HEK293 (cell line): ENCODE measurements at regions not wholly inside any gene's neighbourhood (a gene's known extent, or its start where the extent isn't known, plus 50 kb on each side); places are given as distances from the start of the nearest gene placed in this dataset.
A peak's percentile ranks its signal among the peaks of the same experiment; 100 is the strongest.

ENCODE experiments used
- CTCF ChIA-PET: fragments of 350-600 bp; formaldehyde crosslinking; extraction: SDS; loops from one replicate; lab custom pipeline; 2021; ENCODE audit warnings: antibody characterized with exemption; lab: Yijun Ruan, JAX
- POLR2A ChIA-PET: fragments of 300-600 bp; formaldehyde crosslinking; extraction: SDS; loops from one replicate; lab custom pipeline; 2020; ENCODE audit warnings: antibody characterized with exemption, inconsistent platforms; lab: Yijun Ruan, JAX
- H3K27ac ChIP-seq: fragments of 200-500 bp; sonication (Bioruptor generic); 2 replicates; pipeline ENCODE4 v1.5.1; 2014; ENCODE audit warnings: low read depth, low read length, control low read depth, inconsistent platforms; ENCODE audit errors: extremely low read depth
- H3K36me3 ChIP-seq, 2 experiments: fragments of 200-500 bp in 1 of 2; sonication (Bioruptor generic) in 1 of 2; 1 replicate in 1 of 2; 2 replicates in 1 of 2; pipeline ENCODE4 v1.5.1; 2014 to 2017; ENCODE audit warnings: inconsistent platforms in 2 of 2, low read length in 2 of 2; ENCODE audit not compliant: control insufficient read depth in 2 of 2, insufficient read depth in 1 of 2
- H3K4me1 ChIP-seq: fragments of 200-500 bp; sonication (Bioruptor generic); 2 replicates; pipeline ENCODE4 v1.5.1; 2014; ENCODE audit warnings: mild to moderate bottlenecking, low read length, inconsistent platforms; ENCODE audit not compliant: control insufficient read depth, insufficient read depth
- H3K4me3 ChIP-seq: 2 replicates; pipeline ENCODE4 v1.5.1; 2011; ENCODE audit warnings: low read depth, mild to moderate bottlenecking, control low read depth, low read length, moderate library complexity
- H3K9me3 ChIP-seq: fragments of 200-500 bp; sonication (Bioruptor generic); 2 replicates; pipeline ENCODE4 v1.5.1; 2014; ENCODE audit warnings: low read depth, low read length, inconsistent platforms; ENCODE audit not compliant: control insufficient read depth, insufficient read depth
- HOXA7 ChIP-seq: sonication (generic); formaldehyde crosslinking; IDR thresholded peaks from 2 replicates; pipeline ENCODE4 v1.8.1; 2022; ENCODE audit warnings: missing genetic modification reagents, borderline replicate concordance
- KLF9 ChIP-seq: fragments of 450-650 bp; formaldehyde crosslinking; IDR thresholded peaks from 2 replicates; pipeline ENCODE4 v1.5.1; 2016; ENCODE audit warnings: missing biosample characterization, missing genetic modification characterization, low read depth
- SP2 ChIP-seq: fragments of 450-650 bp; formaldehyde crosslinking; IDR thresholded peaks from 2 replicates; pipeline ENCODE4 v1.5.1; 2016; ENCODE audit warnings: missing biosample characterization, missing genetic modification characterization
- WT1 ChIP-seq: fragments of 450-650 bp; formaldehyde crosslinking; IDR thresholded peaks from 2 replicates; pipeline ENCODE4 v1.5.1; 2016; ENCODE audit warnings: missing biosample characterization, missing genetic modification characterization
- ZFP3 ChIP-seq: fragments of 450-650 bp; formaldehyde crosslinking; IDR thresholded peaks from 2 replicates; pipeline ENCODE4 v1.5.1; 2016; ENCODE audit warnings: low read depth, missing biosample characterization, missing genetic modification characterization
- ZNF2 ChIP-seq: fragments of 450-650 bp; formaldehyde crosslinking; IDR thresholded peaks from 2 replicates; pipeline ENCODE4 v1.5.1; 2016; ENCODE audit warnings: missing biosample characterization, missing genetic modification characterization
- ZNF341 ChIP-seq: fragments of 450-650 bp; formaldehyde crosslinking; IDR thresholded peaks from 2 replicates; pipeline ENCODE4; 2016; ENCODE audit warnings: low read depth, missing biosample characterization, missing genetic modification characterization
- ZNF473 ChIP-seq: fragments of 450-650 bp; formaldehyde crosslinking; IDR thresholded peaks from 2 replicates; pipeline ENCODE4 v1.5.1; 2017; ENCODE audit warnings: missing biosample characterization, missing genetic modification characterization
- ZNF514 ChIP-seq: fragments of 450-650 bp; formaldehyde crosslinking; IDR thresholded peaks from 2 replicates; pipeline ENCODE4 v1.5.1; 2016; ENCODE audit warnings: missing biosample characterization, missing genetic modification characterization
- ZNF596 ChIP-seq: fragments of 450-650 bp; IDR thresholded peaks from 2 replicates; pipeline ENCODE4 v1.5.0; 2018; ENCODE audit warnings: missing biosample characterization, mild to moderate bottlenecking, missing genetic modification characterization, moderate library complexity
- ZNF658 ChIP-seq: fragments of 450-650 bp; formaldehyde crosslinking; IDR thresholded peaks from 2 replicates; pipeline ENCODE4; 2016; ENCODE audit warnings: missing biosample characterization, missing genetic modification characterization
- ZNF777 ChIP-seq: fragments of 450-650 bp; formaldehyde crosslinking; IDR thresholded peaks from 2 replicates; pipeline ENCODE4 v1.5.1; 2017; ENCODE audit warnings: missing biosample characterization, missing genetic modification characterization, borderline replicate concordance
- TF ChIP-seq, protein P1 (sequence below): fragments of 450-650 bp; formaldehyde crosslinking; IDR thresholded peaks from 2 replicates; pipeline ENCODE4 v1.5.1; 2016; ENCODE audit warnings: missing biosample characterization, missing genetic modification characterization
- TF ChIP-seq, protein P2 (sequence below): fragments of 450-650 bp; formaldehyde crosslinking; IDR thresholded peaks from 2 replicates; pipeline ENCODE4 v1.5.1; 2016; ENCODE audit warnings: missing biosample characterization, missing genetic modification characterization
- TF ChIP-seq, protein P3 (sequence below): fragments of 450-650 bp; formaldehyde crosslinking; IDR thresholded peaks from 2 replicates; pipeline ENCODE4 v1.5.1; 2016; ENCODE audit warnings: missing biosample characterization, missing genetic modification characterization

GRCh38 chr16:79717333-79718137 is 117.0 kb upstream of the MAF start:
- Histone ChIP-seq H3K4me1 (peaks cover 18% of the 10 kb centered on the region), H3K36me3 (no peaks in the 10 kb centered on the region), H3K4me3 (no peak overlapping the region), H3K9me3 (no peaks in the 10 kb centered on the region), H3K27ac (peak overlapping the region; percentile 1; the same call in 1 of the 2 replicates)
- ChIA-PET CTCF (interaction anchor here (0.6 to 0.7 kb wide), 2 partner anchors 10 to 29 kb away, joined by 3 to 4 read pairs; no protein-coding TSS in a partner anchor), POLR2A (interaction anchor here (0.5 kb wide), 1 partner anchor 80 kb away, joined by 3 read pairs; no protein-coding TSS in a partner anchor)
- TF ChIP-seq HOXA7 (CRISPR knock-in tag) (no peak), ZNF658 (tag by site-specific recombination) (no peak), ZNF2 (no peak), ZFP3 (tag by site-specific recombination) (no peak), ZNF777 (tag by site-specific recombination) (no peak), WT1 (tag by site-specific recombination) (no peak), SP2 (tag by site-specific recombination) (no peak), ZNF473 (tag by site-specific recombination) (no peak), KLF9 (tag by site-specific recombination) (no peak), ZNF514 (tag by site-specific recombination) (no peak)
- TF ChIP-seq, protein P1, sequence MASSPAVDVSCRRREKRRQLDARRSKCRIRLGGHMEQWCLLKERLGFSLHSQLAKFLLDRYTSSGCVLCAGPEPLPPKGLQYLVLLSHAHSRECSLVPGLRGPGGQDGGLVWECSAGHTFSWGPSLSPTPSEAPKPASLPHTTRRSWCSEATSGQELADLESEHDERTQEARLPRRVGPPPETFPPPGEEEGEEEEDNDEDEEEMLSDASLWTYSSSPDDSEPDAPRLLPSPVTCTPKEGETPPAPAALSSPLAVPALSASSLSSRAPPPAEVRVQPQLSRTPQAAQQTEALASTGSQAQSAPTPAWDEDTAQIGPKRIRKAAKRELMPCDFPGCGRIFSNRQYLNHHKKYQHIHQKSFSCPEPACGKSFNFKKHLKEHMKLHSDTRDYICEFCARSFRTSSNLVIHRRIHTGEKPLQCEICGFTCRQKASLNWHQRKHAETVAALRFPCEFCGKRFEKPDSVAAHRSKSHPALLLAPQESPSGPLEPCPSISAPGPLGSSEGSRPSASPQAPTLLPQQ, result no peak

- peaks cover 18% of the 10 kb centered on the region for H3K4me1 ChIP-seq
- POLR2A ChIA-PET, result no interaction called here
- no peak overlapping the region for H3K4me3 ChIP-seq
- CTCF ChIA-PET, result interaction anchor here (0.6 to 0.7 kb wide), 3 partner anchors 19 to 751 kb away, joined by 3 to 6 read pairs (median 4); no protein-coding TSS in a partner anchor
- H3K36me3 ChIP-seq, result no peaks in the 10 kb centered on the region
- H3K9me3 ChIP-seq, result no peaks in the 10 kb centered on the region
- TF ChIP-seq, protein P2, sequence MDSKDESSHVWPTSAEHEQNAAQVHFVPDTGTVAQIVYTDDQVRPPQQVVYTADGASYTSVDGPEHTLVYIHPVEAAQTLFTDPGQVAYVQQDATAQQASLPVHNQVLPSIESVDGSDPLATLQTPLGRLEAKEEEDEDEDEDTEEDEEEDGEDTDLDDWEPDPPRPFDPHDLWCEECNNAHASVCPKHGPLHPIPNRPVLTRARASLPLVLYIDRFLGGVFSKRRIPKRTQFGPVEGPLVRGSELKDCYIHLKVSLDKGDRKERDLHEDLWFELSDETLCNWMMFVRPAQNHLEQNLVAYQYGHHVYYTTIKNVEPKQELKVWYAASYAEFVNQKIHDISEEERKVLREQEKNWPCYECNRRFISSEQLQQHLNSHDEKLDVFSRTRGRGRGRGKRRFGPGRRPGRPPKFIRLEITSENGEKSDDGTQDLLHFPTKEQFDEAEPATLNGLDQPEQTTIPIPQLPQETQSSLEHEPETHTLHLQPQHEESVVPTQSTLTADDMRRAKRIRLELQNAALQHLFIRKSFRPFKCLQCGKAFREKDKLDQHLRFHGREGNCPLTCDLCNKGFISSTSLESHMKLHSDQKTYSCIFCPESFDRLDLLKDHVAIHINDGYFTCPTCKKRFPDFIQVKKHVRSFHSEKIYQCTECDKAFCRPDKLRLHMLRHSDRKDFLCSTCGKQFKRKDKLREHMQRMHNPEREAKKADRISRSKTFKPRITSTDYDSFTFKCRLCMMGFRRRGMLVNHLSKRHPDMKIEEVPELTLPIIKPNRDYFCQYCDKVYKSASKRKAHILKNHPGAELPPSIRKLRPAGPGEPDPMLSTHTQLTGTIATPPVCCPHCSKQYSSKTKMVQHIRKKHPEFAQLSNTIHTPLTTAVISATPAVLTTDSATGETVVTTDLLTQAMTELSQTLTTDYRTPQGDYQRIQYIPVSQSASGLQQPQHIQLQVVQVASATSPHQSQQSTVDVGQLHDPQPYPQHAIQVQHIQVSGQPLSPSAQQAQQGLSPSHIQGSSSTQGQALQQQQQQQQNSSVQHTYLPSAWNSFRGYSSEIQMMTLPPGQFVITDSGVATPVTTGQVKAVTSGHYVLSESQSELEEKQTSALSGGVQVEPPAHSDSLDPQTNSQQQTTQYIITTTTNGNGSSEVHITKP (tag by site-specific recombination), result peak; percentile 34; the same call in 1 of the 2 replicates
- peak; percentile 59 for TF ChIP-seq ZNF596 (tag by site-specific recombination)
- no peak for TF ChIP-seq HOXA7 (CRISPR knock-in tag)
- peak overlapping the region; percentile 1; the same call in 1 of the 2 replicates for H3K27ac ChIP-seq
These were observed 116.3 kb upstream of the MAF start for GRCh38 chr16:79716645-79717332.

- Histone ChIP-seq H3K27ac (no peak overlapping the region), H3K4me3 (no peak overlapping the region), H3K4me1 (peaks cover 18% of the 10 kb centered on the region), H3K9me3 (no peaks in the 10 kb centered on the region), H3K36me3 (no peaks in the 10 kb centered on the region)
- ChIA-PET CTCF (interaction anchor here (1.1 kb wide), 1 partner anchor 9 kb away, joined by 4 read pairs; no protein-coding TSS in a partner anchor), POLR2A (no interaction called here)
- TF ChIP-seq, protein P3, sequence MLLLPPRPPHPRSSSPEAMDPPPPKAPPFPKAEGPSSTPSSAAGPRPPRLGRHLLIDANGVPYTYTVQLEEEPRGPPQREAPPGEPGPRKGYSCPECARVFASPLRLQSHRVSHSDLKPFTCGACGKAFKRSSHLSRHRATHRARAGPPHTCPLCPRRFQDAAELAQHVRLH (tag by site-specific recombination), result no peak
- TF ChIP-seq ZNF341 (tag by site-specific recombination), result no peak
These were observed 114.5 kb upstream of the MAF start for GRCh38 chr16:79715061-79715460.
